Germinal center (tissue), 1 donor: ENCODE measurements at regions not wholly inside any gene's neighbourhood (a gene's known extent, or its start where the extent isn't known, plus 50 kb on each side); places are given as distances from the start of the nearest gene placed in this dataset.

Source experiments
- DNase-seq: peaks from one replicate; pipeline ENCODE4 v3.0.0; 2012; ENCODE audit warnings: mixed read lengths, low spot score

- DNase-seq, result no peak
Observed at GRCh38 chr16:51035110-51035498, 116.0 kb downstream of the SALL1 start.

- no peak for DNase-seq
Observed at GRCh38 chr16:51034481-51035109, 116.5 kb downstream of the SALL1 start.

- DNase-seq, result no peak
Observed at GRCh38 chr16:51031598-51031997, 119.5 kb downstream of the SALL1 start.

GRCh38 chr16:51030516-51030915, 120.6 kb downstream of the SALL1 start:
- no peak for DNase-seq

GRCh38 chr16:51025588-51026290, 125.3 kb downstream of the SALL1 start:
- DNase-seq, result no peak

GRCh38 chr16:51024703-51025102, 126.4 kb downstream of the SALL1 start:
- DNase-seq, result no peak

- DNase-seq, result no peak
Observed at GRCh38 chr16:51022955-51023354, 128.1 kb downstream of the SALL1 start.

GRCh38 chr16:51019617-51020016, 131.5 kb downstream of the SALL1 start:
- DNase-seq, result no peak

- no peak for DNase-seq
Observed at GRCh38 chr16:51017969-51018368, 133.1 kb downstream of the SALL1 start.

GRCh38 chr16:51012396-51012795, 138.7 kb downstream of the SALL1 start:
- DNase-seq, result no peak

GRCh38 chr16:51010817-51011216, 140.3 kb downstream of the SALL1 start:
- DNase-seq, result no peak

- no peak for DNase-seq
Observed at GRCh38 chr16:51009813-51010212, 141.3 kb downstream of the SALL1 start.

- DNase-seq, result no peak
Observed at GRCh38 chr16:51009359-51009758, 141.7 kb downstream of the SALL1 start.

GRCh38 chr16:51008607-51009006, 142.5 kb downstream of the SALL1 start:
- no peak for DNase-seq

- no peak for DNase-seq
Observed at GRCh38 chr16:51008037-51008436, 143.0 kb downstream of the SALL1 start.

- DNase-seq, result no peak
Observed at GRCh38 chr16:51003850-51004566, 147.1 kb downstream of the SALL1 start.

GRCh38 chr16:51002881-51003490, 148.1 kb downstream of the SALL1 start:
- no peak for DNase-seq

GRCh38 chr16:50999181-50999580, 151.9 kb downstream of the SALL1 start:
- no peak for DNase-seq

- DNase-seq, result no peak
Observed at GRCh38 chr16:50998411-50998810, 152.7 kb downstream of the SALL1 start.

GRCh38 chr16:50997679-50998078, 153.4 kb downstream of the SALL1 start:
- no peak for DNase-seq

GRCh38 chr16:50996830-50997186, 154.3 kb downstream of the SALL1 start:
- no peak for DNase-seq

GRCh38 chr16:50996166-50996829, 154.8 kb downstream of the SALL1 start:
- no peak for DNase-seq
